ENCODE measurements at regions not wholly inside any gene's neighbourhood (a gene's known extent, or its start where the extent isn't known, plus 50 kb on each side); places are given as distances from the start of the nearest gene placed in this dataset.

GRCh38 chr6:22078802-22079545 is 217.9 kb downstream of the PRL start:
- no peak for DNase-seq

DNA sequence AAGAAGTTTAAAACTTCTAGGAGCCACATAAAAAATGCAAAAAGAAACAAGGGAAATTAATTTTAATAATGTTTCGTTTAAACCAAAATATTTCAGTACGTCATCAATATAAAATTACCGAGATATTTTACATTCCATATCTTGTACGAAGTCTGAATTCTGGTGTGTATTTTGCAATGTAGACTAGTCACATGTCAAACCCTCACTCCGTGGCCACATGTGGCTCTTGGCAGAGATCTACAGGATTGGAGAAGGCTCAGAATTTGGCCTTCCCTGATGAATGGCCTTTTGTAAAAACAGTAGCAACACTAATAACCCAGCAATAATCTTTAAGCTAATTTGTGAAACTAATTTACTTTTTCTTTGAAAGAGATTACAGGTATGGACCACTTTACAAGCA is 217.1 kb downstream of the PRL start:
- no peak for DNase-seq

DNA sequence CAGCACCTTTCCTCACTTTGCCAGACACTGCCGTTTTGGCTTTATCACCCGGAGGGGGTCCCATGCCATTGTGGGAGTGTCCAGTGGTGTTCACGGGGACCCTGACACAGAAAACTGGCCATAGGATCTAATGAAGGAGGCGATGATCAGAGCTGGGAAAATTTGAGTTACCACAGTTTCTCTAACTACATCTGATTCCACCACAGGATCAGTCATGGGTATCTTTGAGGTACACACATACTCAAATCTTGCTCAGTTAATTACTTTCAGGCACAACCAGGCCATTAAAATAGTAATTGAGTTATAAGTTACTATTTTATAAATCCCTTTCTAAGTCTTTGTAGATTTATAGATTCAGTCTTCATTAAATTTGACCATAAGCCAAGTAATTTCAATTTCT is 215.1 kb downstream of the PRL start:
- DNase-seq: no peak

- DNase-seq: no peak
These were observed 214.6 kb downstream of the PRL start for GRCh38 chr6:22082218-22082617.

DNA sequence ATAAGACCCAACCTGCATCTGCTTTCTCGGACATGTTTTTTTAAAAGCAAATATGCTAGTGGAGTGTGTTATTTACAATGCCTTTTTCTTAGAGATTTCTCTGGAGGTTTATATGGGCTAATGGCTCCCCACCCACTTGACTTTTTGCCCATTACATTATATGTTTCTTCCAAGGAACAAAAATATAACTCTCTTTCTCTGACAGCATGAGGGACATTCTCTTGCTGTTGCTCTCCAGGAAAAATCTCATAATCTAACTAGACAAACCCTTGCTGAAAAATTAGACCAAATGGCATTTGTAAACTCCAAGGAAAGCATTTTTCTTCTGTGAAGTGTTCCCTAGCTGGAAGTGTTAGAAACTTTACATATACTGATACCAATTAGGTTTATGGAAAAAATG is 213.7 kb downstream of the PRL start:
- DNase-seq: no peak

DNA sequence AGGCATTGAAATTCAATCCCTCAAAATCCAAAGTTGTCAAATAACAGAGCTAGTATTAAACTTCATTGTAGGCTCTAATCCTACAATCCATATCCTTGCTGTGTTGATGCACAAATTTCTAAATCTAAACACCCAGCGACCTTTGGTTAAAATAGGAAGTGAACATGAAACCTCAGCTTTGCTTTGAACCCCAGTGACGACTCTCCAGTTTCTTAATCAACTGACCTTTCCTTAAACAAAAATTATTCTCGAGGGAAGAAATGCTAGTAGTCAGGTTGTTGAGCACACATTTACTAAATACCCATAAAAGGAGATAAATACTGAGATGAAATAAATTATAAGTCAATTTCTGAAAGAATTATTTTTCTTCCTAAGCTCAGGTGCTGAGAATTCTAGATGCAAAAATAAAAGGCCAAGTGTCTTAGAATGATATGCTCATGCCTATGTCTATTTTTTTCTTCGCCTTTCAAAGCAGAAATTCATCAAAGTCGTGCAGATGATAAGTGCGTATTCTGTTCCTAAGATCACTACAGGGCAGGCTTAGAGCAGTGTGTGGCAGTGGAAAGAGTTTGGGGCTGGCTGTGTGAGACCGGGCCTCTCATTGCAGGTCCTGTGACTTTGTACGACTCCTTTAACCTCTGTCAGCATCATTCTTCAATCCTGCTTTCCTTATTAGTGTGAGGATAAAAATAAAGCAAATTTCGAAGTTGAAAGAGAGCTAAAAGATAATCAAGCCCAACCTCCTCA is 208.7 kb downstream of the PRL start:
- DNase-seq: no peak

DNA sequence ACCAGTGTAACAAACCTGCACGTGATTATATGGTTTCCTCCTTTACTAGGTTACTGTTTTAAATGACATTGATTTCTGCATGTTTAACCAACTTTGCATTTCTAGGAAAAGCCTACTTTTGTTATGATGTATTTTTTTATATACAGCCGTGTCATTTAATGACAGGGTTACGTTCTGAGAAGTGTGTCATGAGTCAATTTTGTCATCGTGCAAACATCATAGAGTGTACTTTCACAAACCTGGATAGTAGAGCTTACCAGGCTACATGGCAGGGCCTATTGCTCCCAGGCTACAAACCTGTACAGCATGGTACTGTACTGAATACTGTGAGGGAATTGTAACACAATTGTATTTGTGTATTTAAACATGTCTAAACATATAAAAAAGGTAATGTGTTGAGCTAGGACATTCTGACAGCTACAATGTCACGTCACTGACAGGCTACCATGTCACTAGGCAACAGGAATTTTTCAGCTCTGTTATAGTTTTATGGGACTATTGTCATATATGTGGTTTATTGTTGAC is 205.3 kb downstream of the PRL start:
- DNase-seq: no peak

GRCh38 chr6:22095836-22096235 is 201.0 kb downstream of the PRL start:
- no peak for DNase-seq

DNA sequence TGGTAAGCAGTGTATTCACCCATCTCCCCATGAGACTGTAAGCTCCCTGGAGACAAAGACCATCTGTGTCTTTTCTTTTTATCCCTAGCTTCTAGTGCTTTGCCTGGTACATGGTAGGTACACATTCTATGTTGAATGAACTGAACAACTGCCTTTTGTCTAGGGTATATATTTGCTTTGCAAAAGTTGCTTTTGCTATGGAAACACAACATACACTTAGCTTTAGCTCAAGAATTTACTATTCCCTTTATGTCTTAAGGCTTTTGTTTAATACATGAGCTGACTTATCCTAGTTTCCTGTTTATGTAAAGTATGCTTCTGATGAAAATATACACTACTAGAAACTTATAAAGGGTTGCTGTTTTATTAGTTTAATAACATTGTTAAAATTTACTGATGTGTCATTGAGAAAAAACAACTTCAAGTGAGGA is 198.2 kb downstream of the PRL start:
- no peak for DNase-seq

- no peak for DNase-seq
These were observed 197.6 kb downstream of the PRL start for GRCh38 chr6:22099231-22099630.

- DNase-seq: no peak
These were observed 196.9 kb downstream of the PRL start for GRCh38 chr6:22099923-22100322.

GRCh38 chr6:22101163-22101562 is 195.7 kb downstream of the PRL start:
- DNase-seq: no peak

- DNase-seq: no peak
These were observed 194.2 kb downstream of the PRL start for GRCh38 chr6:22102671-22103070.

GRCh38 chr6:22106451-22106850 is 190.4 kb downstream of the PRL start:
- DNase-seq: no peak

GRCh38 chr6:22106961-22107360 is 189.9 kb downstream of the PRL start:
- DNase-seq: no peak

GRCh38 chr6:22108199-22108598 is 188.6 kb downstream of the PRL start:
- no peak for DNase-seq

GRCh38 chr6:22110061-22110460 is 186.8 kb downstream of the PRL start:
- DNase-seq: no peak

- no peak for DNase-seq
These were observed 184.4 kb downstream of the PRL start for GRCh38 chr6:22112461-22112860.

GRCh38 chr6:22113026-22113766 is 183.6 kb downstream of the PRL start:
- no peak for DNase-seq

DNA sequence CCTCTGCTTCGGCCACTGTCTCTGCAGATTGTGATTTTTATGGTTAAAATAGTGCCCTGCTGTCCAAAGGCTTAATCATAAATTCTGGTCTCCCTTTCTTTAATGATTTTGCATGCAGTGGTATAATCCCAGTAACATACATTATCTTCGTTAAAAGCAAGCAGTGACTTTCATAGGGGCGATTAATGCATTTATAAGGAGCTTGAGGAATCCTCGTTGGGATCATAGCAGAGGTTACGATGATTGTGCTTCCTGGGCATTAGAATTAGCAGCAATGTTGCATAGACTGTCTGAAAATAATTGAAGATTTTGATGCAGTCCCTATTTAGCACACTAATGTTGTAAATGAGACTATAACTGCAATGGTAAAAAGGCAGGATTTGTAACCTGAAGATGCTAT is 181.3 kb downstream of the PRL start:
- no peak for DNase-seq

DNA sequence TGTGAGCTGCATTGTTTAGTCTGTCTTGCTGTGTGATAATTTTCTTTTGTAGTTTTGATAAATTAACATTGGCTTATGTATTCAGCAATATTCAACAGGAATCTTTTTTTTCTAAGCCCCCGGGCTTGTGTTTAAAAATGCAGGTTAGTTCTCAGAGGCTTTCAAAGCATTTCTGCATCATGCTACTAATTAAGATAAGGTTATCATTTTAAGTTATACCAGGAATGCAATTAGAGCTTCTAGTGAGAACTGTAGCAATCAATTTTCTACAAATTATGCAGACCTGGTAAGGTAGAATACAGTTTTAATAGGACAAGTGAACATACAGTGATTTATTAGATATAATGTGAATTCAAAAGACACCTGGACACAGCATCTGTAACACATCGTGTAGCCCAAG is 179.2 kb downstream of the PRL start:
- no peak for DNase-seq

GRCh38 chr6:22119500-22119899 is 177.3 kb downstream of the PRL start:
- no peak for DNase-seq

DNA sequence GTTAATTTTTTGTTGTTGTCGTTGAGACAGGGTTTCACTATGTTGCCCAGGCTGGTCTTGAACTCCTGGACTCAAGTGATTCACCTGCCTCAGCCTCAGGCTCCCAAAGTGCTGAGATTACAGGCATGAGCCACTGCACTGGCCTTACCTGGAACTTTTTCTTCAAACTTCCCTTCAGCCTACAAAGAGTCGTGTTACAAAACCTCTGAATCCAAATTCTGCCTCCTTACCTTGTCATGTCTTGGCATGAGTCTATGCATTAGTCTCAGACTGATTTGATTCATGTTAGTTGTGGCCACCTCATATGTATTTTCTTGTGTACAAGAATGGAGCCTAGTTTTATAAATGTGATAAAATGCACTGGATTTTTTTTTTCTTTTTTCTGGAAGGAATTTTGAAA is 172.1 kb downstream of the PRL start:
- DNase-seq: no peak

DNA sequence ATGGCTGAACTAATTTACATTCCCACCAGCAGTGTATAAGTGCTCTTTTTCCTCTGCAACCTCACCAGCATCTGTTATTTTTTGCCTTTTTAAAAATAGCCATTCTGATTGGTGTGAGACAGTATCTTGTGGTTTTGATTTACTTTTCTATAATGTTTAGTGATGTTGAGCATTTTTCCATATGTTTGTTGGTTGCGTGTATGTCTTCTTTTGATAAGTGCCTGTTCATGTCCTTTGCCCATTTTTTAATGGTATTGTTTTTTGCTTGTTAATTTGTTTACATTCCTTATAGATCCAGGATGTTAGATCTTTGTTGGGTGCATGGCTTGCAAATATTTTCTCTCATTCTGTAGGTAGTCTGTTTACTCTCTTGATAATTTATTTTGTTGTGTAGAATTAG is 169.9 kb downstream of the PRL start:
- no peak for DNase-seq
